BJ (cell line): ENCODE measurements at regions not wholly inside any gene's neighbourhood (a gene's known extent, or its start where the extent isn't known, plus 50 kb on each side); places are given as distances from the start of the nearest gene placed in this dataset.

ENCODE experiments used
- CTCF ChIA-PET: fragments of 350-600 bp; formaldehyde crosslinking; extraction: SDS; loops from one replicate; lab custom pipeline; 2021; ENCODE audit warnings: antibody characterized with exemption, inconsistent platforms; lab: Yijun Ruan, JAX
- POLR2A ChIA-PET: fragments of 300-600 bp; sonication (Branson Sonifier 250); formaldehyde crosslinking; extraction: SDS; loops from one replicate; lab custom pipeline; 2021; ENCODE audit warnings: antibody characterized with exemption; lab: Charles Lee
- DNase-seq: peaks from one replicate; pipeline ENCODE4 v3.0.0-alpha.2; 2011; ENCODE audit warnings: low read depth
- H3K27me3 ChIP-seq: 2 replicates; pipeline ENCODE4 v1.6.0; 2011; ENCODE audit warnings: low read length; ENCODE audit not compliant: control insufficient read depth, insufficient read depth
- H3K36me3 ChIP-seq: 2 replicates; pipeline ENCODE4 v1.5.1; 2011; ENCODE audit warnings: low read length; ENCODE audit not compliant: control insufficient read depth, insufficient read depth
- H3K4me3 ChIP-seq: 2 replicates; pipeline ENCODE4 v1.5.1; 2011; ENCODE audit warnings: low read depth, mild to moderate bottlenecking, control low read depth, low read length
- TF ChIP-seq, protein P1 (sequence below): IDR thresholded peaks from 2 replicates; pipeline ENCODE4 v1.5.1; 2011; ENCODE audit warnings: low read depth, mild to moderate bottlenecking, control low read depth, inconsistent platforms, low read length, moderate library complexity; ENCODE audit not compliant: insufficient read depth

DNA sequence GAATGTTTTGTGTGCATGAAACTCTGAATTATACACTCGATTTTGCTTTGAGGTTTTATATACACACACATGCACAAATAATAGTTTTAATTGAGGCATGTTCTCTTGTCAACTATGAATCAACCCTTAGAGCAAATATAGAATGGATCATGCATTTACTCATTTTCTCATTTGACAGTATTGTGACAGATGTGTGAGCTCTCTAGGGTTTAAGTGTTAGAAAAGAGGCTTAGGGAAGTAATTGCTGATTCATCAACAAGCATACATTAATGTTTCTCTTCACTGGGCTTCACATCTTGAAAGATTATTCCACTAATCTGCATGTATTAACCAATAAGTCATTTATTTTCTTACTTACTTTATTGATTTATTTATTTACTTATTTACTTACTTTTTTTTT lies 1356.8 kb upstream of the ACO1 start:
- TF ChIP-seq, protein P1, sequence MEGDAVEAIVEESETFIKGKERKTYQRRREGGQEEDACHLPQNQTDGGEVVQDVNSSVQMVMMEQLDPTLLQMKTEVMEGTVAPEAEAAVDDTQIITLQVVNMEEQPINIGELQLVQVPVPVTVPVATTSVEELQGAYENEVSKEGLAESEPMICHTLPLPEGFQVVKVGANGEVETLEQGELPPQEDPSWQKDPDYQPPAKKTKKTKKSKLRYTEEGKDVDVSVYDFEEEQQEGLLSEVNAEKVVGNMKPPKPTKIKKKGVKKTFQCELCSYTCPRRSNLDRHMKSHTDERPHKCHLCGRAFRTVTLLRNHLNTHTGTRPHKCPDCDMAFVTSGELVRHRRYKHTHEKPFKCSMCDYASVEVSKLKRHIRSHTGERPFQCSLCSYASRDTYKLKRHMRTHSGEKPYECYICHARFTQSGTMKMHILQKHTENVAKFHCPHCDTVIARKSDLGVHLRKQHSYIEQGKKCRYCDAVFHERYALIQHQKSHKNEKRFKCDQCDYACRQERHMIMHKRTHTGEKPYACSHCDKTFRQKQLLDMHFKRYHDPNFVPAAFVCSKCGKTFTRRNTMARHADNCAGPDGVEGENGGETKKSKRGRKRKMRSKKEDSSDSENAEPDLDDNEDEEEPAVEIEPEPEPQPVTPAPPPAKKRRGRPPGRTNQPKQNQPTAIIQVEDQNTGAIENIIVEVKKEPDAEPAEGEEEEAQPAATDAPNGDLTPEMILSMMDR: no peak
- H3K4me3 ChIP-seq: no peak overlapping the region
- DNase-seq: no peak
- CTCF ChIA-PET: no interaction called here
- no peaks in the 10 kb centered on the region for H3K27me3 ChIP-seq
- H3K36me3 ChIP-seq: no peaks in the 10 kb centered on the region
- POLR2A ChIA-PET: no interaction called here

DNA sequence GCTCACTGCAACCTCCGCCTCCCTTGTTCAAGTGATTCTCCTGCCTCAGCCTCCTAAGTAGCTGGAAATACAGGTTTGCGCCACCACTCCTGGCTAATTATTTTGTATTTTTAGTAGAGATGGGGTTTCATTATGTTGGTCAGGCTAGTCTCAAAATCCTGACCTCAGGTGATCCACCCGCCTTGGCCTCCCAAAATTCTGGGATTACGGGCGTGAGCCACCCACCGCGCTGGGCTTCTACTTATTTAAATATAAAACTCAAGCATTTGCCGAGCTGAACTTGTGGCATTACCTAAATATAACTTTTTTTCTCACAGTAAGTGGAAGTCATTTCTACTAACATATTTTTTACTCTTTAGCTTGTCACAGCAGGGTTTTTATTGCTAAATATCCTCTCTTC lies 1356.3 kb upstream of the ACO1 start:
- Histone ChIP-seq H3K36me3 (no peaks in the 10 kb centered on the region), H3K4me3 (no peak overlapping the region), H3K27me3 (no peaks in the 10 kb centered on the region)
- DNase-seq: no peak
- ChIA-PET POLR2A (no interaction called here), CTCF (no interaction called here)
- TF ChIP-seq, protein P1: no peak

DNA sequence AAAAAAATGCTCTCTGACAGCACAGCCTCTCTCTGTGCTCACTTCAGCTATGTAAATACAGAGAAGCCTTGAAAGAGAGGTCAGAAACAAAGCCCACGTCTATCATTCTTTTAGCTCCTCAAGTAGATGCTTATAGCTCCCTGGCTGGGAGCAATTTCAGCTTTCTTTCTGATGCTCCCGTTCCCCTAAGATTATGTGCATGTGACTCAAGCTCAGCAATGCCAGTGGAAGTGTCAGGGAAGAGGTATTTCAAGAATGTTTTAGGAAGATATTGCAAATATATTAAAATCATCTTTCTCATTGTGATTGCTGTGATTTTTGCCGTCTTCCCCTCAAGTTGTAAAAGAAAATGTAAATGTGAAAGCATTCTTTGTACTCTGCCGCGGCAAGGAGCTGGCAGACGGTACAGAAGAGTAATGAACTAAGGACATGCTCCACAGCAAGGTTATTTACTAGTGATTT lies 1353.7 kb upstream of the ACO1 start:
- DNase-seq: no peak
- TF ChIP-seq, protein P1: no peak
- Histone ChIP-seq H3K27me3 (no peaks in the 10 kb centered on the region), H3K36me3 (no peaks in the 10 kb centered on the region), H3K4me3 (no peak overlapping the region)
- ChIA-PET POLR2A (no interaction called here), CTCF (interaction anchor here (0.6 kb wide), 1 partner anchor 238 kb away, joined by 3 read pairs; no protein-coding TSS in a partner anchor)

DNA sequence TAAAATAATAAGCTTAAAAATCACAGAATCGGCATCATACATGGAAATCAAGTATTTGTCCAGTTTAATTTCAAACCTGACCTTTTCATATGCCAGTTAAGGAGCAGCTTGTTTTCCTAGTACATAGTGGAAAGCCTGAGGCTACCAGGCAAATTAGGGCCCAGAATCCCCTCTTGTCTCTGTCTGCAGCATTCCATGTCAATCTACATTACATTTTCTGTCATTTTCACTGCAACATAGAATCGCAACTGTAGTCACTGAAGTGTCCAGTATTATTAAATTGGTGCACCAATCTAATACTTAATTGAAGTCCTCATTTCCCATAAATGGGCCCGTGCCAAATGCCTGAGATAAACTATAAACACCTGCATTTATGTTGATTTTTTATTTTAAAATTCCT lies 1352.2 kb upstream of the ACO1 start:
- H3K36me3 ChIP-seq: no peaks in the 10 kb centered on the region
- no peak for DNase-seq
- H3K4me3 ChIP-seq: no peak overlapping the region
- POLR2A ChIA-PET: no interaction called here
- TF ChIP-seq, protein P1: no peak
- no peaks in the 10 kb centered on the region for H3K27me3 ChIP-seq
- CTCF ChIA-PET: no interaction called here

DNA sequence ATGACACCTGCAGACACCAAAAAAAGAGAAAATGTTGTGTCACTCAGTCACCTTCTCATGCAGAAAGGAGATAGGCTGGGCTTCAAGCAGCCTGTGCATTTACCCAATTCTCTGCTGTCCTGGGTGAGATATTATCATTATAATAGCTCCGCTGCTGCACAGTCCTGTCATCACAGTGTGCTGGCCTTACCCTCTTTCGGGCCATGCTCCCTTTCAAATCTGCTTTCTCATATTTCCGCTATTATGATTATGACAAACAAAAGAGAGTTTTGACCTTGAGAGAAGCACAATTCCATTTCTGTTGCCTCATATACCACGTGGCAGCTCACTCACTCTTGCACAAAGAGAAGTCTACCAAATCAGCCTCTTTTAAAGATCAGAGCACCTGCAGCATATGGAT lies 1350.1 kb upstream of the ACO1 start:
- DNase-seq: no peak
- no peaks in the 10 kb centered on the region for H3K27me3 ChIP-seq
- no peak overlapping the region for H3K4me3 ChIP-seq
- no peaks in the 10 kb centered on the region for H3K36me3 ChIP-seq
- ChIA-PET CTCF (no interaction called here), POLR2A (no interaction called here)
- TF ChIP-seq, protein P1: no peak
